ENCODE measurements at regions not wholly inside any gene's neighbourhood (a gene's known extent, or its start where the extent isn't known, plus 50 kb on each side); places are given as distances from the start of the nearest gene placed in this dataset.
"Not testable (repeated sequence)": the region's sequence is repeated elsewhere in the genome, so short reads cannot be mapped to it uniquely, and the experiment has no call there.

GRCh38 chr12:105440037-105440664 lies 109.7 kb downstream of the C12orf75 start:
- no peaks in the 10 kb centered on the region for H3K36me3 ChIP-seq (ENCODE audit: control insufficient read depth, insufficient read depth, low read length)
- no peaks in the 10 kb centered on the region for H3K27me3 ChIP-seq (replicated peaks; ENCODE audit: control insufficient read depth, insufficient read depth, low read length)
- H3K4me3 ChIP-seq (replicated peaks; ENCODE audit: low read depth, low read length) = no peak overlapping the region
- DNase-seq (ENCODE audit: extremely low read depth, insufficient read length) = no peak
- no peak for TF ChIP-seq CTCF (IDR thresholded peaks at IDR 0.05; ENCODE audit: insufficient read depth, low read length, poor library complexity, severe bottlenecking)

DNA sequence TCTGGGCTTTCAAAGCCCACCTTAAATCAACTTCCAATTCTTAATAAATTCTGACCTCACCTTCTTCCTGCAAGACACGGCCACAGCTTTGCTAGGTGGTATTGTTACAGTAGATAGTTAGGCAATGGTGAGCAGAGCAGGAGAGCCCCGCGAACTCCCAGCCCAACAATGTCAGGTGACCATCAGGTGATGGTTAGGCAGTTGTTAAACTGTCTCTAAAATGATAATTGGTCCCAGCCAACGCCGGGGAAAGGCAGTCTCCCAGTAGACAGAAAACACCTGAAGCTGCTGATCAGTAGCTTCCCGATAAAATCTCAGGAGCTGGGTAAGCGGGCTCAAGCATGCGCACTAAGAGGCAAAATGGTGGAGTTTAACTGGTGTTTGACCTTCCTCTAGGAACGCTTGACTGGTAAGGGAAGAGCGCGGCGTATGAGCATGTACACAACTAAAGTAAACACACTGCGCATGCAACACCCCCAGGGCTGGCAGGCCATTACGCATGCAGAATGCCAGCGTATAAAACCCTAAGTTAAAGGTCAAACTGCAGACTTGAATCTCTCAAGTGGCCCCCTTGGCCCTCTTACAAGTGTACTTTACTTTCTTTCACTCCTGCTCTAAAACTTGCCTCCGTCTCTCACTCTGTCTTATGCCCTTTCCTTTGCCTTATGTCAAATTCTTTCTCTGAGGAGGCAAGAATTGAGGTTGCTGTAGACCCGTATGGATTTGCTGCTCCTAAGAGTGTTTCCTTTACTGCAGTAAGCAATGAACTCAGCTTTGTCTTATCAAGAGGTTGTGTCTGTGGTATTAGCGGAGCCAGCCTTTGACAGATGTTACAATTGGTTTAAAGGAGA lies 113.5 kb downstream of the C12orf75 start:
- TF ChIP-seq CTCF (IDR thresholded peaks at IDR 0.05; ENCODE audit: insufficient read depth, low read length, poor library complexity, severe bottlenecking) = no peak
- DNase-seq (ENCODE audit: extremely low read depth, insufficient read length) = no peak
- H3K4me3 ChIP-seq (replicated peaks; ENCODE audit: low read depth, low read length) = no peak overlapping the region
- no peaks in the 10 kb centered on the region for H3K27me3 ChIP-seq (replicated peaks; ENCODE audit: control insufficient read depth, insufficient read depth, low read length)
- no peaks in the 10 kb centered on the region for H3K36me3 ChIP-seq (ENCODE audit: control insufficient read depth, insufficient read depth, low read length)

DNA sequence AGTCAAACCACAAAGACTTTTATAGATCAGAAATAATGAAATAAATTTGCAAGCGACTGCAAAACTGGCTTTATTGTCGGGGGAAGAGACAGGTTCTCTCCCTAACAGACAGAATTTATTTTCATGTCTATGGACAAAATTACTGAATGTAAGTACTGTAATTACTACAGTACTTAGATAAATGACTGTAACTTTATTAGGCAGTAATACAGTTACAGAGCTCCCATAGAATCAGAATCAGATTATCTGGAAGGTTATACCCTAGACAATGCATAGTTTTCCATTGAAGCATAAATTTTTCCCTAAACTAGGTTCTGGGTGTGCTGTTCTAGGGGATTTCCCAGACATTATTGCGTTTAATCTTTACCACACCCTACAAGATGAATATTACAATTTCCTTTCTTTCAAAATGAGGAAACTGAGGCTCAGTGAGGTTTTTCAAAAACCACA lies 114.2 kb downstream of the C12orf75 start:
- no peak for DNase-seq (ENCODE audit: extremely low read depth, insufficient read length)
- Histone ChIP-seq H3K27me3 (replicated peaks; ENCODE audit: control insufficient read depth, insufficient read depth, low read length) (no peaks in the 10 kb centered on the region), H3K4me3 (replicated peaks; ENCODE audit: low read depth, low read length) (no peak overlapping the region), H3K36me3 (ENCODE audit: control insufficient read depth, insufficient read depth, low read length) (no peaks in the 10 kb centered on the region)
- TF ChIP-seq CTCF (IDR thresholded peaks at IDR 0.05; ENCODE audit: insufficient read depth, low read length, poor library complexity, severe bottlenecking) = no peak

DNA sequence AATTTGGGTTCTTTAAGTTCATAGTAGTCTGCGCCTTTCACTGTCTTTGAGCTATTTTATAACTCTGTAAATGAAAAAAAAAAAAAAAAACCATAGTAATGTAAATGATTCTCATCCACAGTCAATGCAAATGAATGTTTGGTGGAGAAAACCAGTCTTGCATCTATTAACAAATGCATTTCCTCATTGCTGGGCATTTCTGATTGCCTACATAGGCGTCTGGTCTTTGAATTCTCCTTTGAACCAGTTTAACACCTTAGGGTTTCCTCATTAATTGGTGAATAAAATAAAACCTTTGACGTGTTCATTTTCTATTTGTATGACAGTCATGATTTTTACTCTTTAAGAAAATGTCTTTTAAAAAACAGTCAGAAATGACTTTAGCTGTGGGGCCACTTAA lies 114.8 kb downstream of the C12orf75 start:
- Histone ChIP-seq H3K27me3 (replicated peaks; ENCODE audit: control insufficient read depth, insufficient read depth, low read length) (no peaks in the 10 kb centered on the region), H3K4me3 (replicated peaks; ENCODE audit: low read depth, low read length) (no peak overlapping the region), H3K36me3 (ENCODE audit: control insufficient read depth, insufficient read depth, low read length) (no peaks in the 10 kb centered on the region)
- no peak for DNase-seq (ENCODE audit: extremely low read depth, insufficient read length)
- no peak for TF ChIP-seq CTCF (IDR thresholded peaks at IDR 0.05; ENCODE audit: insufficient read depth, low read length, poor library complexity, severe bottlenecking)

DNA sequence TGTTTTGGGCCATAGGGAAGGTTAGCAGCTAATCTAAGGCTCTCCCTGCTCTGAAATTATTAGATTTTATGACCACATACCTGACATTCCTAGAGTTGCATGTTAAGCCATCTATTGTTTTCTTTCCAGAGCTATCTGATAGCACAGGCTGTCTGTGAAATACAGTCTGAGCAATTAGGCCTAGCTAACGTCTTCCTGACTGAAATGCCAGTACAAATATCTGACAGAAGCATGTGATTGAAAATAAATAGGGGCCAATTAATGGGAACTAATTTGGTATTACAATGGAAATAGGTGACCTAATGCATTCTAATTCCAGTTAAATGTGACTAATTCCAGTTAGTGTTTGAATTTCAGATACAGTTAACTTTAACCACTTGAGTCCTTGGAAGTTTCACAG lies 115.2 kb downstream of the C12orf75 start:
- no peak for DNase-seq (ENCODE audit: extremely low read depth, insufficient read length)
- H3K36me3 ChIP-seq (ENCODE audit: control insufficient read depth, insufficient read depth, low read length) = no peaks in the 10 kb centered on the region
- no peak overlapping the region for H3K4me3 ChIP-seq (replicated peaks; ENCODE audit: low read depth, low read length)
- H3K27me3 ChIP-seq (replicated peaks; ENCODE audit: control insufficient read depth, insufficient read depth, low read length) = no peaks in the 10 kb centered on the region
- no peak for TF ChIP-seq CTCF (IDR thresholded peaks at IDR 0.05; ENCODE audit: insufficient read depth, low read length, poor library complexity, severe bottlenecking)

DNA sequence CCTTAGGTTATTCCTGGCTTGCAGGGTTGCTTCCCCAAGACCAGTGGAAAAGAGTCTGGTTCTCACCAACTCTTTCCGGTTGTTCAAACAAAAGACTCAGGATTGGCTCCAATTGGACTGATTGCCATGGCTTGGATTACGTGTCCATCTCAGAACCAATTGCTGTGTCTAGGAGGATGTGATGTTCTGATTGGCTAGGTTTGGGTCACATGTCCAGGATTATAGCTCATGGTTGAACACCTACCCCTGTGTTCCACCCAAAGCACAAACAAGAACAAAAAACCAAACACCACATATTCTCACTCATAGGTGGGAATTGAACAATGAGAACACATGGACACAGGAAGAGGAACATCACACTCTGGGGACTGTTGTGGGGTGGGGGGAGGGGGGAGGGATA lies 116.0 kb downstream of the C12orf75 start:
- H3K27me3 ChIP-seq (replicated peaks; ENCODE audit: control insufficient read depth, insufficient read depth, low read length); DNase-seq (ENCODE audit: extremely low read depth, insufficient read length); H3K4me3 ChIP-seq (replicated peaks; ENCODE audit: low read depth, low read length); H3K36me3 ChIP-seq (ENCODE audit: control insufficient read depth, insufficient read depth, low read length): not testable (repeated sequence)
